ENCODE measurements at regions not wholly inside any gene's neighbourhood (a gene's known extent, or its start where the extent isn't known, plus 50 kb on each side); places are given as distances from the start of the nearest gene placed in this dataset.

DNA sequence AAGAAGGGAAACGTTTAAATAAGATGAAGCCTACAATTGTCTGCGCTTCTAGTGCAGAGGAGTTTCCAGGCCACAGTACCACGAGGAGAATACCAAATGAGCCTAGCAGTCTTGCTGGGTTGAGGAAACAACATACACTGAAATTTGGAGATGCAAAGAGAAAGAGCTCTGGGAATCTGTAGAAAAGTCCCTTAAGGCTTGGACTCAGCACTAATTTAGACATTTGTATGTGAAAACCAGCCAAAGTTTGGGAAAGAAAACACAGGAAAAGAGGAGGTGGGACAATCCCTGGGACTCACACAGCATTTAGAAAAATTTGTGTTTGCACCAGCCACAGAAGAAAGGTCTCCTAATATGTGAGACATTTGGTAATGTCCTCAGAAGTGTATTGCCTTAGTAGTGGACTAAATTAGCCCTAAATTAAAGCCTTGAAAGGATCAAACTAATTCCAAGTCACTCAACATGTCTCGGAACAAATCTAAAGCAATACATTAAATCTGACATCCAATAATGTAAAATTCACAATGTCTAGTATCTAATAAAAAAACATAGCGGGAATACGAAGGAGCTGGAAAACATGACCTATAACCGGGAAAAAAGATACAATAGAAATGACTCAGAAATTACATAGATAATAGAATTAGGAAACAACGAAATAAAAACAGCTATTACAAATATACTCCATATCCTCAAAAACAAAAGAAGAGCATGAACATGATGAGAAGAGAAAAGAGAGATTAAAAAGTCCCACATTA is 187.1 kb upstream of the NAMPT start:
- H3K9me2 ChIP-seq (ENCODE audit: low read depth, low read length), result no peaks in the 10 kb centered on the region
- no peaks in the 10 kb centered on the region for H3F3A ChIP-seq (ENCODE audit: insufficient read depth, low read length)
- H4K20me1 ChIP-seq (ENCODE audit: insufficient read depth, low read length), result no peaks in the 10 kb centered on the region
- H2AFZ ChIP-seq (ENCODE audit: low read length), result no peak overlapping the region
- no peaks in the 10 kb centered on the region for H3K36me3 ChIP-seq (ENCODE audit: insufficient read depth, low read length)
- no peaks in the 10 kb centered on the region for H3K27me3 ChIP-seq (ENCODE audit: insufficient read depth, low read length)
- H3K9me3 ChIP-seq (ENCODE audit: low read length), result no peaks in the 10 kb centered on the region
- no peak overlapping the region for H3K9ac ChIP-seq (ENCODE audit: low read length)
- no peaks in the 10 kb centered on the region for H3K4me1 ChIP-seq (ENCODE audit: insufficient read depth, low read length, severe bottlenecking)
- H3K4me2 ChIP-seq (ENCODE audit: low read length), result no peak overlapping the region
- H3K79me2 ChIP-seq (ENCODE audit: insufficient read depth, low read length), result no peaks in the 10 kb centered on the region
- H3K27ac ChIP-seq (ENCODE audit: low read depth, low read length, poor library complexity, severe bottlenecking), result no peak overlapping the region
- no peak for TF ChIP-seq EZH2 (IDR thresholded peaks at IDR 0.05; ENCODE audit: borderline replicate concordance, low read length)
- TF ChIP-seq, protein P1, sequence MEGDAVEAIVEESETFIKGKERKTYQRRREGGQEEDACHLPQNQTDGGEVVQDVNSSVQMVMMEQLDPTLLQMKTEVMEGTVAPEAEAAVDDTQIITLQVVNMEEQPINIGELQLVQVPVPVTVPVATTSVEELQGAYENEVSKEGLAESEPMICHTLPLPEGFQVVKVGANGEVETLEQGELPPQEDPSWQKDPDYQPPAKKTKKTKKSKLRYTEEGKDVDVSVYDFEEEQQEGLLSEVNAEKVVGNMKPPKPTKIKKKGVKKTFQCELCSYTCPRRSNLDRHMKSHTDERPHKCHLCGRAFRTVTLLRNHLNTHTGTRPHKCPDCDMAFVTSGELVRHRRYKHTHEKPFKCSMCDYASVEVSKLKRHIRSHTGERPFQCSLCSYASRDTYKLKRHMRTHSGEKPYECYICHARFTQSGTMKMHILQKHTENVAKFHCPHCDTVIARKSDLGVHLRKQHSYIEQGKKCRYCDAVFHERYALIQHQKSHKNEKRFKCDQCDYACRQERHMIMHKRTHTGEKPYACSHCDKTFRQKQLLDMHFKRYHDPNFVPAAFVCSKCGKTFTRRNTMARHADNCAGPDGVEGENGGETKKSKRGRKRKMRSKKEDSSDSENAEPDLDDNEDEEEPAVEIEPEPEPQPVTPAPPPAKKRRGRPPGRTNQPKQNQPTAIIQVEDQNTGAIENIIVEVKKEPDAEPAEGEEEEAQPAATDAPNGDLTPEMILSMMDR (IDR thresholded peaks at IDR 0.05; ENCODE audit: low read length), result no peak
- no peak overlapping the region for H3K4me3 ChIP-seq (ENCODE audit: low read depth, low read length, poor library complexity, severe bottlenecking)

DNA sequence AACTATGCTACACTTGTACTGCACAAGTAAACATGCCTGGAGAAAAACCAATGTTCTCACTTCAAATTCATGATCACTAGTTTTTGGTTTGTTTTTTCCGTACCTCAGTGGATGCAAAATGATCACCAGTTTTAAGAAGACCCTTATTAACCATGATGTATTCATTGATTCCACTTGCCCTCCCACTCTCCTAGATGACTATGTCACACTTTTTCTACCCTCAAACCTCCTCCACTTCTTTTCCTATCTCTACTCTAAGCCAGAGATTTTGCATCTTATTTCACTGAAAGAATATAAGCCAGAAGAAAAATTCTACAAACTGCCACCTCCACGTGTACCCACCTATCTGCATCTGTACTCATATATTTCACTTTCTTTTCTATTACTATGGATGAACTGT is 186.2 kb upstream of the NAMPT start:
- H3K4me2 ChIP-seq (ENCODE audit: low read length), result no peak overlapping the region
- no peaks in the 10 kb centered on the region for H3K9me2 ChIP-seq (ENCODE audit: low read depth, low read length)
- no peaks in the 10 kb centered on the region for H3K27me3 ChIP-seq (ENCODE audit: insufficient read depth, low read length)
- H3K9ac ChIP-seq (ENCODE audit: low read length), result no peak overlapping the region
- H2AFZ ChIP-seq (ENCODE audit: low read length), result no peak overlapping the region
- H4K20me1 ChIP-seq (ENCODE audit: insufficient read depth, low read length), result no peaks in the 10 kb centered on the region
- H3K9me3 ChIP-seq (ENCODE audit: low read length), result no peaks in the 10 kb centered on the region
- TF ChIP-seq, protein P1 (IDR thresholded peaks at IDR 0.05; ENCODE audit: low read length), result no peak
- H3K27ac ChIP-seq (ENCODE audit: low read depth, low read length, poor library complexity, severe bottlenecking), result no peak overlapping the region
- H3K36me3 ChIP-seq (ENCODE audit: insufficient read depth, low read length), result no peaks in the 10 kb centered on the region
- H3K4me3 ChIP-seq (ENCODE audit: low read depth, low read length, poor library complexity, severe bottlenecking), result no peak overlapping the region
- no peaks in the 10 kb centered on the region for H3K4me1 ChIP-seq (ENCODE audit: insufficient read depth, low read length, severe bottlenecking)
- H3K79me2 ChIP-seq (ENCODE audit: insufficient read depth, low read length), result no peaks in the 10 kb centered on the region
- H3F3A ChIP-seq (ENCODE audit: insufficient read depth, low read length), result no peaks in the 10 kb centered on the region

DNA sequence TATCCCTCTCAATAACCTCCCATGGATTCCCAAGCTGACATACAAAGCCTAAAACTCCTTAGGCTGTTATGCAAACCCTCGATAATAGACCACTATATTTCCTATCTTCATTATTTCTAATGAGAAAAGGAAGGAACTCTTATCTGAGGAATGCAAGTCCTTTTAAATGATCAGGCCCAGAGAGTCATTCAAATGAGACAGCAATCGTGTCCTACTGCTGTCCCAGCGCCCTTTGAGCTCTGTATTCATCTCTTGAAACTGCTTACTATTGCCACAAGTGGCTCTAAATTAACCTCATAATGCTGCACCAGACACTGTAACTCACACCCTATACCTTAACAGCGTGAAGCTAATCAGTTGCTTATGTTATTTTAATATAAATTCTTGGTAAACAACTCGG is 182.1 kb upstream of the NAMPT start:
- Histone ChIP-seq H3K36me3 (ENCODE audit: insufficient read depth, low read length) (no peaks in the 10 kb centered on the region), H2AFZ (ENCODE audit: low read length) (no peak overlapping the region), H3K9me2 (ENCODE audit: low read depth, low read length) (no peaks in the 10 kb centered on the region), H3K9me3 (ENCODE audit: low read length) (no peaks in the 10 kb centered on the region), H3K27ac (ENCODE audit: low read depth, low read length, poor library complexity, severe bottlenecking) (no peak overlapping the region), H3K4me3 (ENCODE audit: low read depth, low read length, poor library complexity, severe bottlenecking) (no peak overlapping the region), H3F3A (ENCODE audit: insufficient read depth, low read length) (no peaks in the 10 kb centered on the region), H3K9ac (ENCODE audit: low read length) (no peak overlapping the region), H3K27me3 (ENCODE audit: insufficient read depth, low read length) (no peaks in the 10 kb centered on the region), H3K79me2 (ENCODE audit: insufficient read depth, low read length) (no peaks in the 10 kb centered on the region), H4K20me1 (ENCODE audit: insufficient read depth, low read length) (no peaks in the 10 kb centered on the region), H3K4me2 (ENCODE audit: low read length) (no peak overlapping the region), H3K4me1 (ENCODE audit: insufficient read depth, low read length, severe bottlenecking) (no peaks in the 10 kb centered on the region)
- TF ChIP-seq, protein P1 (IDR thresholded peaks at IDR 0.05; ENCODE audit: low read length), result no peak
- no peak for TF ChIP-seq EZH2 (IDR thresholded peaks at IDR 0.05; ENCODE audit: borderline replicate concordance, low read length)
